Activated CD4-positive, alpha-beta T cell treated with anti-CD3 and anti-CD28 coated beads for 48 hours (primary cell): ENCODE measurements at regions not wholly inside any gene's neighbourhood (a gene's known extent, or its start where the extent isn't known, plus 50 kb on each side); places are given as distances from the start of the nearest gene placed in this dataset.

Experiments used
- DNase-seq: peaks from one replicate; pipeline ENCODE4 v3.0.0-alpha.2; 2020

- no peak for DNase-seq
Observed at GRCh38 chr18:45169610-45170009, 445.7 kb upstream of the SLC14A2 start.

DNA sequence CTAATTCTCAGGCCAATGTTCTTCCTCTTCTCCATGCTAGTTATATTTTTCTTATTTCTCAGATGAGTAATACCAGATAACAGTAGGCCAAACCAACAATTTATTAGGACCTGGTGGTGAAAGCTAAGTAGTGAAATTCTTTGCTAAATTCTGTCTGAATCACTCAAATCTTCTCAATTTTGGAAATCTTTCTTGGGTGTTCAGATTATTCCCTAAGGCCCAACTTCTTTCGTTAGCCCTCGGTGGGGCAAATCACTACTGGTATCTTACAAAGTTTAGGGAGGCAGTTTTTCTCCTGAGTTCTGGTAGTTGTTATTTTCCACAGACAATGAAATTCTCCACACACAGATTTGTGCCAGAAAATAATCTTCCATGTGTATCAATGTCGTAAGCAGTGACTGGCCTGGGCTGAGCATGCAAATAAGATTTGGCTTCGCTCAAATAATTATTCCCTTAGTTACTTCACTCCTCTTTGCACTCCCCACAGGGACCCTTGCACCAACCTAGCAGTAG, 443.5 kb upstream of the SLC14A2 start:
- DNase-seq: no peak

GRCh38 chr18:45173327-45173726, 441.9 kb upstream of the SLC14A2 start:
- no peak for DNase-seq

GRCh38 chr18:45173799-45174519, 441.3 kb upstream of the SLC14A2 start:
- no peak for DNase-seq

GRCh38 chr18:45174629-45175136, 440.6 kb upstream of the SLC14A2 start:
- DNase-seq: no peak

GRCh38 chr18:45175511-45175910, 439.8 kb upstream of the SLC14A2 start:
- no peak for DNase-seq

DNA sequence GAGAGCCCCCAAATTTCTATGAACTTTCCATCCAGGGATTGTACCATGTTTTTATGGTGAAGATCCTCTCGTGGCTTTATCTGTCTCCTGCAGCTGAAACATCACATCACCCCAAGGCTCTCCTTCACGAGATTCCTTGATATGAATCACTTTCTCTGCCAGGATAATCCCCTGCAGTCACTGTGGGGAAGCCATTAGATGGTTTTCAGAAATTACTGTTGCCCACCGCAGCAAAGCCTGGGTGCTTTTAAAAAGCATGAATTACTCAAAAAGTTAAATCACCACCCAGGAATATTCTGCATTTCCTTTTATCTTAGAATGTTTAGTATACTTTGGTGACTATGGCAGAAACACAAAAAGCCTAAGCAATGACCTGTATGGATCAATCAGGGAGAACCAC, 428.4 kb upstream of the SLC14A2 start:
- DNase-seq: no peak

DNA sequence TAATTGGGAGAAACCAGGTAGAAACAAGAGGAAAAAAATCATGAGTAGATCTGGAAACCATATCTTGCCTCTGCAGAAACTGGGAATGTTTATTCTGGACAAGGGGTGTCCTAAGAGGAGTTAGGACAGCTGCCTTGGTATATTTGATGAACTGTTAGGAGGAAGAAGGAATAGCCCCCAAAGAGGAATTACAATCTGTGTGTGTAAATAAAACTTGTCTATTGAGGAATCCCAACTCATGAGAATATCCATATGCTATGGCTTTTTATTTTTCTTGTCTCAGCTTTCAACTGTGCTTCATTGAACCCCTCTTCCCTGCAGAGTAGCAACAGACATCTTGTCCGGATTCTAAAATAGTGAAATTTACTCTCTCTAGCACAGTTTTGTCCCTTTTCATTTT, 423.5 kb upstream of the SLC14A2 start:
- DNase-seq: no peak

- peak; percentile 23 for DNase-seq
Observed at GRCh38 chr18:45197526-45197970, 417.7 kb upstream of the SLC14A2 start.

DNA sequence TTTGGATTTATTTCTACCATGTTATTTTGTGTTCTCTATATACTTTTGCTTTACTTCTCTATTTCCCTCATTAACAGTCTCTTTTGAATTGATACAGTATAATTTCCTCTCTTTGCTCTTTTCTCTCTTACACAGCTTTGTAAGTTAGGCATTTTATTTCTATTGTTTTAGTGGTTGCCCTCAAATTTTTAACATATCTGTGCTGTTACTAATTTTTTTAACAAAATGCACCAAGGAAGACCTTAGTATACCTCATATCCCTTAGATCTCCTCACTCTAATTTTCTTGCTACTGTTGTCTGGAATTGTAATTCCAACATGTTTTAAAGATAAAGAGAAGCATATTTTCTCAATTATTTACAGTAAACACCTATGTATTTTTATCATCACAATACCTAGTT, 416.8 kb upstream of the SLC14A2 start:
- DNase-seq: no peak

DNA sequence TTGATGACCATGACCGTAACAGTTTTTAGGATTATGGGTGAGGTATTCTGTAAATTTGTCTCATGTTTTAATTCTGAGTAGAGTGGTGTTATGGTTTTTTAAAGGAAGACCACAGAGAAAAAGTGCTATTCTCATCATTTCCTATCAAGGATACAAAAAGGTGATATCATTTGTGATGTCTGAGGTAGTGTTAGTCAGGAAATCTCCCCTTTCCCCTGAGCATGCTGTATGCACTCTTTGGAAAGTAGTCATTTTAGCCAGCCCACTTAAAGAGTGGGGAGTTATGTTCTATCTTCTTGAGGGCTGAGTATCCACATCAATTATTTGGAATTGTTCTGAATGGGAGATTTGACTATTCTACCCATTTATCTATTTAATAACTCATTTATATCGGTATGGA, 414.2 kb upstream of the SLC14A2 start:
- DNase-seq: no peak

DNA sequence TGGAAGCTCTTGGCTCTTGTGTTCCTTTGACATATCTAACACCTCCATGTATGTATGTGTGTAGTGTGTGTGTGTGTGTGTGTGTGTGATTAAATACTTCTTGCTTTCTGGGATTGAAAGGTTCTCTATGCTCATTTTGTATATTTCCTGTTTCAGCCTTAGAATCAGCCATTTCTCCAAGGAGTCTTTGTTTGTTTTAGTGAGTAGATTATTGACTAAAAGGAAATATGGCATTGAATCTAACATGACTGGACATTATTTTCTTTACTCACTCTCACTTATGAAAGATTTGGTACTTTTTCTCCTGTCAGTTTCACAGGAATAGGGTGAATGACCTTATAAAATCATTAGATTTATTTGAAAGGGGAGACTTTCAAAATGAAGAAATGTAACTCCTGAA, 413.8 kb upstream of the SLC14A2 start:
- no peak for DNase-seq

- no peak for DNase-seq
Observed at GRCh38 chr18:45202061-45202460, 413.2 kb upstream of the SLC14A2 start.

GRCh38 chr18:45203677-45204076, 411.6 kb upstream of the SLC14A2 start:
- DNase-seq: no peak

GRCh38 chr18:45207328-45207727, 407.9 kb upstream of the SLC14A2 start:
- no peak for DNase-seq

DNA sequence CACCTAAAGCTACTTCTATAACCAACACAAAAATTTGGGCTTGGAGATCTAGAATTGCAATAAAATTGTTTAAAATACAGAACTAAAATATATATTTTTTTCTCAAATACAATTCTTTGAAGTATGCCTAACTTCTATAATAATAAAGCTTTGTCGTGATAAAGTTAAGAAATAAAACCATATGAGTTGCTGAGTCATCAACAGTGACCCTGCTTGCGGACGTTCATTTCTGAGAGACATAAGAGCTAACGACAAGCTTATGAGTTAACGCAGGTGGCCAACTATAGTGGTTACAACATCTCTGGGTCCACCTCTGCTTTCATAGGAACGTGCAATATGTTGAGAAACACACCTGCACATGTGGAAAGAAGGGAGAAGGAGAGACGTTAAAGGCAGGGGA, 407.1 kb upstream of the SLC14A2 start:
- no peak for DNase-seq

DNA sequence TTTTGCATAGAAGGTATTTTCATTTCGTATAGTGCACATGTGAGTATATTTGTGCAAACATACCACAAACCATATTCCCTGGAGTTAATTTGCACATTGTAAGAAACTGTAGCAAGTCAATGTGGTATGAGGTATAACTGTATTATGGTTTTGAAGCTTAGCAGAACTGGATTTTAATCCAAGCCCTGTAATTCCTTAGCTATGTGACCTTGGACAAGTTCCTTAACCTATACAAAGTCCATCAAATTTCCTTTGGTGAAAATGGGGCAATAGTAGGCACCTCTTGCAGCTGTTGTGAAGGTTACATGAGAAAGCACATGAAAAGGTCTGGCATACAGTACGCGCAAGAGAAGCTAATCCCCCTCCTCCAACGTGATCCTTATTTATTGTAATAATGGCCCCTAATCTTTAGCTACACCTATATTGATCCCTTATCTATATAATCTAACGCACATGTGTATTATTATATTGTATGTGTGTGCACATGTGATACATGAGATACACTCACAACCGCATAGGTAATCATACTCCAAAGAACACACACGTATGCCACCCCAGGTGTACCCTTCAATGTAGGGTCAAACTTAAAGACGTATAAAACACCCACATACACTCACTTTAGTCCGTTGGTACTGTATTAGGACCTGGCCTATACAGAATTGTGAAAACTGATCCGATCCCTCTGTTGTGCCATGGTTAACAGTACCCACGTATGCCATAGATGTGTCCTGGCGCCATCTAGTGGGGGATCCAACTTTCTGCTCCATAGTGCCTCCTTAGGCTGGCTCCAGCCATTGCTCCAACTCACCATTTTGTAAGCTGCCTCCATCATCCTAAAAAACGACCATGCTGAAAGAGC, 402.9 kb upstream of the SLC14A2 start:
- DNase-seq: peak; percentile 87

DNA sequence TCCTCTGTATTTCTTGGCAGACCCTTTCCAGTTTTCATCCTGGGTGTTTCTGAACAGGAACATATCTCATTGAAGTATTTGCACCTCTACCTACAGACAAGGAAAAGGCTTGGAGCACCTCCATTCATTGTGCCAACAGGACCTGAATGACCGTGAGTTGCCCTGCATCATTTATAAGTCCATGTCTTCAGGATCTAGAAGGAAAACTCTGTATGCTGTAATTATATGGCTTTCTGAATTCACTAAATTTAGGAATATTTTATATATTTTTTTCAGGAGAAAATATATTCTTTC, 402.3 kb upstream of the SLC14A2 start:
- no peak for DNase-seq

DNA sequence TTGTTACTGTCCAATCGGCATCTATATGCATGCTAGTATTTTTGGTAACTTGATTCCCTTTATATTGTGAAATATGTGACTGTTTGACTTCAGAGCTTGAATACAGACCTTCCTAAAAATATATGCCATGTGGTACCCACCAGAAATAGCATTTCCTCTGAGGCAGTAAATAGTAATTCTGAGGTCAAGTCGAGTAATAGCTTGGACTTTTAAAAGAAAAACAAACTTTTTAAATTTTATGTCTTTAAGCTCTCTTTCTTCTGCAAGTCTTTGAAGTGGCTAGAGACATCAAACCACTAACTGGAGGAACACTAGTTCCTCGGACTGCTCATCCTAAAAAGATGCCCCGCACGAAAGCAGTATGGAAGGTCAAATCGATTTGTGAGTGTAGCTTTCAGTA, 396.8 kb upstream of the SLC14A2 start:
- DNase-seq: no peak

DNA sequence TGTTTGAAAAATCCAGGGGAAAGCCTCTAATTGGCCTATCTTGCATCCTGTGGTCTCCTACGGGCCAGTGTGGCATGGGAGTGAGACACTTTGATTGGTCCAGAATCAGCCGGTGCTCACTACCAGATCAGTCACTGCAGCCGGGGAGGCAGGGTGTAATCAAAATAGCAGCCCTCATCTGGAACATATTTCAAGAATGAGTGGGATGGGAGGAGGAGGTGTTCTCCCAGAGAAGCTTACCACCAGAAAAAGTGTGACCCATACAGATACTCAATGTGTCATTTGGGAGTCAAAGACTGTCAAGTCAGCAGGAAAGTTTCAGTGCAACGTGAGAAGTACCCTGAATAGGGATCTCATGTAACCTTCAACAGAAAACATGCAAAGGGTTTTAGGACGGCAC, 393.9 kb upstream of the SLC14A2 start:
- DNase-seq: no peak

- no peak for DNase-seq
Observed at GRCh38 chr18:45222180-45222579, 393.1 kb upstream of the SLC14A2 start.

DNA sequence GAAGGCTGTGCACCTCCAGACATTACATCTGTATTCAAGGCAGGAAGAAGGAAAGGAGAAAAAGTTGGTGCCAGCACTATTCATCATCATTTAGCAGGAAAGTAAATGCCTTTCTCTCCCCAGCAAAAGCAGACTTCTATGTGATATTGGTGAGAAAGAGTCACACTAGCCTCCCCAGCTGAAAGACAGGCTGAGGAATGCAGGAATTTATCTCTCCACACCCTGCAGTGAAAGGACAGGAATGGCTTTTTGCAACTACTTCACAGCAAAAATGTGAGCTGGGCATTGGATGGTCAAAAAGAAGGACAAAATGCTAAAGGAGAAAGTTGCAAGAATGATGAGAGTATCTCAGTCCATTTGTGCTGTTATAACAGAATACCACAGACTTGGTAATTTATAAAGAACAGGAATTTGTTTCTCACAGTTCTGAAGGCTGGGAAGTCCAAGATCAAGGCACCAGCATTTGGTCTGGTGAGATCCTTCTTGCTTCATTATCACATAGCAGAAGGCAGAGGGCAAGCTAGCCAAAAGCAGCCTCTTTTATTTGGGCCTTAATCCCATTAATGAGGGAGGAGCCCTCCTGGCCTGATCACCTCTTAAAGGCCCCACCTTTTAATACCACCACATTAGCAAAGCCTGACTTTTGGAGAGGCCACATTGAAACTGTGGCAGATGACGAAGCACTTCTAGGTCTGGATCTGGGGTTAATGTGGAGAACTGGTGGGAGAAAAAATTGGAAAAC, 388.1 kb upstream of the SLC14A2 start:
- DNase-seq: no peak

- no peak for DNase-seq
Observed at GRCh38 chr18:45228796-45229388, 386.4 kb upstream of the SLC14A2 start.
